HG02678 (cell line): ENCODE measurements at regions not wholly inside any gene's neighbourhood (a gene's known extent, or its start where the extent isn't known, plus 50 kb on each side); places are given as distances from the start of the nearest gene placed in this dataset.

Experiments
- ATAC-seq: cut with Tn5 transposase; IDR thresholded peaks from one replicate; pipeline ENCODE4 v1.9.1; 2021; ENCODE audit warnings: mild to moderate bottlenecking, moderate library complexity; ENCODE audit not compliant: unreplicated experiment

DNA sequence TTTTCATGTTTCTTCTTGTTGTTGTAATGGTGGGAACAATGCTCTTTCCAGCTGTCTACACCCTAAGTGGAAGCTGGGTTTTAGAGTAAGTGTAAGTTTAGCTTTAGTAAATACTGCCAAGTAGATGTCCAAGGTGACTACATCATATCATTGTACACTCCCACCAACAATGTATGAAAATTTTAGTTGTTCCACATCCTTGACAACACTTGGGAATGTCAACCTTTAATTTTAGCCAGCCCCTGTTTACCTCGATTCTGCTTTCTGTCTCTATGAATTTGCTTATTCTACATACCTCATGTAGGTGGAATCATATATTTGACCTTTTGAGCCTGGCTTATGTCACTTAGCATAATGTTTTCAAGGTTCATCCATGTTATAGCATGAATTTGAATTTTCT lies 93.0 kb downstream of the MTPAP start:
- ATAC-seq: no peak

DNA sequence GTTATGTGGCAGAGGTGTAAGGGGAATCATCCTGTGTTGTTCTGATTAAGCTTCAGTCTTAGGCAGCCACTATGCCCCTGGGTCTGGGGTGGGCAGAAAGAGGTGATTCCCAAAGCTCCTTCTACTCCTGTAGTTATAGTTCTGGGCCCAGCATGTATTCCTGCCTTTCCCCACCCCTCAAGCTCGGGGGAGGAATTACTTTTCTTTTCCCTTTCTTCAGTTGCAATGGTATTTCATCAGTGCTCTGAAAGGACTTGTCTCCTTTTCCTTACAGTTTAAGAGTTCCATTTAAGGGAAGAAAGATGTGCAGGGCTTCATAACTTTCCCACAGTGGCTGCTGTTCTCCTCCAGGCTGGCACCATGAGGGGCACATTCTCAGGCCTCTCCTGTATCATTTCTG lies 94.2 kb downstream of the MTPAP start:
- ATAC-seq: no peak

DNA sequence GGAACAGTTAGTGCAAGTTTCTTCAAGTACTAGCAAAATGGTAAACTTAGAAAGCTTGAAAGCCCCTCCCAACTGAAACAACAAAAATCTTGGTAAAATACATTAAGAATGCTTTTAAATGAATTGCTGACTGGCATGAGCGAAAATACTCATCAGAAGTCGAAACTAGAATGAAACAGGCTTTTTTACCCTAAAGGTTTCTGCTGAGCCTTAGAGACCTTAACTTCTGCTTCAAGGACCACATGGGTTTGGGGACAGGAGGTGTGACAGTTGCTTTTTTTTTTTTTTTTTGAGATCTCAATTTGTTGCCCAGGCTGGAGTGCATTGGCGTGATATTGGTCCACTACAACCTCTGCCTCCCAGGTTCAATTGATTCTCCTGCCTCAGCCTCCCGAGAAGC lies 100.3 kb downstream of the MTPAP start:
- ATAC-seq: no peak

DNA sequence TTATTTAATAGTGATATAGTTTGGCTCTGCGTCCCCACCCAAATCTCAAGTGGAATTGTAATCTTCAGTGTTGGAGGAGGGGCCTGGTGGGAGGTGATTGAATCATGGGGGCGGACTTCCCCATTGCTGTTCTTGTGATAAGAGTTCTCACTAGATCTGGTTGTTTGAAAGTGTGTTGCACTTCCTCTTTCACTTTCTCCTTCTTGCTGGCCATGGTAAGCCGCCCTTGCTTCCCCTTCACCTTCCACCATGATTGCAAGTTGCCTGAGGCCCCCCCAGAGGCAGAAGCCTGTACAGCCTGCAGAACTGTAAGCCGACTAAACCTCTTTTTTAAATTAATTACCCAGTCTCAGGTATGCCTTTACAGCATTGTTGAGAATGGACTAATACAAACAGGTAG lies 101.4 kb downstream of the MTPAP start:
- ATAC-seq: no peak

DNA sequence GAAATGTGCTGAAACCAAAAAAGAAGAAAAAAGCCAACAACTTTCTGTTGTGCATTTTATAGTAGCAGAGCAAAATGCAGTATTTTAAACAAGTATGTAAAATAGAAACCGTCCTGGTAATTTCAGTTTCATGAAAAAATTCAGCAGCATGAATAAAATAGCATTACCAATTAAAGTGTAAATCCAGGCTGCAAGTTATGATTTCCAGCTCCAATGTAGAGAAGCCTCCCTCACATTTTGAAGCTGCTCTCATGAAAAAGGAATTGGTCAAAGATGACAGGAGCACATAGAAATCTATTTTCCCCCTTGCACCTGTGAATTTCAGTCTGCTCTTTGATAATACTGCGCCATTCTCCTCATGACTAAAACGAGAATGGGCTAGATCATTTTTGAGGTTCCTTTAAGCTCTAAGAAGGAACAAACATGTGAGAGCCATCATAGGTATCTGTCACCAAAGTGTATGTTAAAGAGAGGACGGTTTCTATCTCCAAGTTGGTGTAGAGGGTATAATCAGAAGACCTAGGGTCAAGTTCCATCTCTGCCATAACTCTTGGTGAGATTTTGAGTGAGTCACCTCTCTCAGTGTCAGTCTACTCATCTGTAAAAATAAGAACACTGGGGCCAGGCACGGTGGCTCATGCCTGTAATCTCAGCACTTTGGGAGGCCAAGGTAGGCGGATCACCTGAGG lies 107.5 kb downstream of the MTPAP start:
- ATAC-seq: no peak

DNA sequence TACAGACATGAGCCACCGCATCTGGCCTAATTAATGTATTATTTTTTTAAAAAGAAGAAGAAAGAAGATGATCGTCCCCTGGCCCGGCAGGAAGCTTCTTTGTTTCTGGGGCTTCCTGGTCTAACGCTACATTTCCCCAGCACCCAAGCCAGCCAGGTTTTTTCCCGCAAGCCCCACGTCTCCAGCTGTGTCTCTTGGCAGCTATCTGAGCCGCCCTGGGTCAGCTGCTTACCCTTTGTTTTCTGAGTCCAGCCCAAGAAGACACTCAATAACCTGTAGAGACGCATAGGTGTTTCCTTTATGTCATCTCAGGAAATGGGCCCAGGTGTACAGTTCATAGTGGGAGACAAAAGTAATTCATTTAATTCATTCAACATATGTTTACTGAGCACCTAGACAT lies 110.2 kb downstream of the MTPAP start:
- no peak for ATAC-seq

DNA sequence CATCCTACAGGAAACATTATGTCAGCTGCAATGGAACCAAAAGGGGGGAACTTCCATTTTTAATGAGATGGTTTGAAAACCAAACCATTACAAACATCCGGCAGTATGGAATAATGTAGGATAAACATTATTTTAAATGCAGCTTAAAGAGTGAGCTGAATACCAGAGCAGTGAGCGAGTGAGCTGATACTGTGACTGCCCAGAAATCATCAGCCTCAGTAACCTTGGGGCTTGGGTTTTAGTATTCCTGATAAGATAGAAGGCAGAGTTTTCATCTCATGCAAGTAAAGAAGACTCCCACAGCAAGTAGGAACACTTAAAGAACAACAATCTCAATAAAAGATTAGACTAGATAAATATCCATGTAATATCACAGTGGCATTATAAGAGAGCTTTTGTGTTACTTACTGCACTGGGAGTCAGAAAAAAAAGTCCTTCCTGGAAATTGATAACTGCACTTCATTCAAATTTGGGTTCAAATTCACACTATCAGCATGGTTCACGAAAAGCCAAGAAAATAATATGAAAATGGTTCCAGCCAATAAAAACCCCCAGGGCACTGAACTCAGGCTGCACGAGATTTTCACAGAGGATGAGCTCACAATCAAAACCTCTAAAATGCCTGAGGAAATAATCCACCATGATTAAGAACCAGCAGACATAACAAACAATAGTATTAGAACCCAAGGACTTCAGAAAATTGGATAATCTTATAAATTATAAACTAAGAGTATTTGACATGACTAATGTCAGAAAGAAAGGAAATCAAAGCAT lies 115.7 kb downstream of the MTPAP start:
- no peak for ATAC-seq

DNA sequence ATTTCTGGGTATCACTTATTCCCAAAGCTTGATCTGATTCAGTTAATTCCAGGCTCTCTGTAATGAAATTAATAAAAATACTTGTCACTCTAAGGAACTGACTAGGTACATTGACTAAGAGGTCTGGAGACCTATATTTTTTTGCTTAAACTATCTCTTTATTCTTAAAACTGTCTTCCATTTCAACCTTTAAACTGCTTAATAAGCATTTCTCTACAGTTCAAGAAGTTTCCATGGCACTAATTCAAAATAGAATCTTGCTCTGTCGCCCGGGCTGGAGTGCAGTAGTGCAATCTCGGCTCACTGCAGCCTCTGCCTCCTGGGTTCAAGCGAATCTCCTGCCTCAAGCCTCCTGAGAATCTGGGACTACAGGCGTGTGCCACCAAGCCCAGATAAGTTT lies 117.4 kb downstream of the MTPAP start:
- no peak for ATAC-seq

DNA sequence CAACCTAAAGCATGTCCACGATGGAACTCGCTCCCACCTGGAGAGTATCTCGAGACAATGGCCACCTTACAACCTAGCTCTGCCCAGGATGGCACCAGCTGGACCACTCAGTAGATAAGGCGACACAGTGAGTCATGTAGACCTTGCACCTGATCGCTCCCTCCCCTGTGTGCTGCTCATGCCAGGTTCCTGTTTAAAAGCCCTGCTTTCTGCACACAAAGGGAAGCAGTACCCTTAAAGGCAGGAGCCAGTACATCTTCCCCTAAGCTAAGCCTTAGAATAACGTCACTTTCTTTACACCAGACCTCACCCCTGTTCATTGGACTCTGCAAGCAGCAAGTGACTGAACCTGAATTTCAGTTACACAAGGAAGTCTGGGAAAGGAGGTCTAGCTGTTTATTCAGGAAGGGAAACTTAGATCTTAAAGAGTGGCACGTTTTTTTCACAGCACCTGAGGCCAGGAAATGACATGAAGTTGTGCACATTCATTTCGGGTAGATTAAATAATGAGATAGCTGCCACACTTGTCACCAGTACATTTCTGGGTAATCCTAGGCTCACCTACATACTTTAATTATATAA lies 117.9 kb downstream of the MTPAP start:
- ATAC-seq: no peak

DNA sequence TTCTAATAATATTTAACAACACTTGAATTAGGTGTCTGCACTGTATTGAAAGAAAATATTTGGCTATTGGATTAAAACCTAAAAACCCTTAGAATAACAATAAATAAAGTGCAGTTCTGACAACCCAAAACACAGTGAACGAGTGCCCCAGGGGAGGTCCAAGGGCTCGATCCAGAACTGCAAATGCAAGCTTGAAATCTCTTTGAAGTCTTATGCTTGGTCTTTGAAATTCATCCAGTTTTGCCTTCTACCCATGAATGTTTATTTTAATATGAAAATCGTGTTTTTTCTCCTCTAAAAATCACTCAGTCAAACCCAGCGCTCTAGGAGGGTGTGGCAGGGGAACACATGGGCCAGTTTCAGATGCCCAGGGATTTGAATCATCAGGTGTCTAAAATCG lies 119.5 kb downstream of the MTPAP start:
- no peak for ATAC-seq

DNA sequence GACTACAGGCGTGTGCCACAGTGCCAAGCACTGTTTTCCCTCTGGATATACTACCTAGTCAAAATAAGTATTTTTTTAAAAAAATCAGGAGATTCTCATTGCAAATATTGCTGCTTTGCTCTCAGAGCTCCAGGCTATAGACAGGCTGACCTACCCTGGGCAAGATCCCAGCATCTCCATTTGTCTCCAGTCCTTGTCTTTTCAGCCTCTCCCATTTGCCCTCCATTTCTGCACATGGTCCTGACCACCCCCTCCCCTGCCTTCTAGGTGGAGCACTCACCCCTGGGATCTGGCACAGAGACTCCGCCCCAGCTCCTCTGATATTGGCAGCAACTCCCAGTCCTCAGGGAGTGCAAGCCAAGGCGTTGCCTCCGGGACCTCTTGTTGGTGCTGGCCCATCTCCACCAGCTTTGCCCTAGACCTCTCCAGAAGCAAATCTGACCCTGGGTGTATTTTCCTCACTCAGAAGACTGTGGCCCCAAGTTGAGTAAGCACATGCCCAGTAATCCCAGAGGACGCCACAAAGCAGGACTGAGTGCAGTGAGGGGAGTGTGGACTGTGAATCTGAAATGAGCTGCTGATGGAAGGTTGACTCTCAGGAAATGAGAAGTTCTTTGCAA lies 120.6 kb downstream of the MTPAP start:
- ATAC-seq: no peak

DNA sequence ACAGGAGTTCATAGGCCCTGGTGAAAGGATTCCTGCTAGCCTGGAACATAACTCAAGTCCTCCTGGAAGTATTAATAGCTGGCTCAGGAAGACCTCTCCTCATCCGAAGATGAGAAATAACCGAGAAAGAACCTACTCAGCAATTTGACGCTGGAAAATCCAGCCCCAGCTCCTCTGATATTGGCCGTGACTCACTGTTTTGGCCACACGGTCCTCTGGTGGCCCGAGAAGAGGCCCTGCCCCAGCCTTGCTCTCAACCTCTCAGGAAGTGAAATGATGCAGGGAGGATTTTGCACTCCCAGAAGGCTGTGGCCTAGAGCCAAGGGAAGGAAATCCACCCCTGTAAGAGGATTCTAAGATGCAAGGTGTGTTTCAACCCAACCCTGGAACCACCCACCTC lies 121.6 kb downstream of the MTPAP start:
- ATAC-seq: no peak

DNA sequence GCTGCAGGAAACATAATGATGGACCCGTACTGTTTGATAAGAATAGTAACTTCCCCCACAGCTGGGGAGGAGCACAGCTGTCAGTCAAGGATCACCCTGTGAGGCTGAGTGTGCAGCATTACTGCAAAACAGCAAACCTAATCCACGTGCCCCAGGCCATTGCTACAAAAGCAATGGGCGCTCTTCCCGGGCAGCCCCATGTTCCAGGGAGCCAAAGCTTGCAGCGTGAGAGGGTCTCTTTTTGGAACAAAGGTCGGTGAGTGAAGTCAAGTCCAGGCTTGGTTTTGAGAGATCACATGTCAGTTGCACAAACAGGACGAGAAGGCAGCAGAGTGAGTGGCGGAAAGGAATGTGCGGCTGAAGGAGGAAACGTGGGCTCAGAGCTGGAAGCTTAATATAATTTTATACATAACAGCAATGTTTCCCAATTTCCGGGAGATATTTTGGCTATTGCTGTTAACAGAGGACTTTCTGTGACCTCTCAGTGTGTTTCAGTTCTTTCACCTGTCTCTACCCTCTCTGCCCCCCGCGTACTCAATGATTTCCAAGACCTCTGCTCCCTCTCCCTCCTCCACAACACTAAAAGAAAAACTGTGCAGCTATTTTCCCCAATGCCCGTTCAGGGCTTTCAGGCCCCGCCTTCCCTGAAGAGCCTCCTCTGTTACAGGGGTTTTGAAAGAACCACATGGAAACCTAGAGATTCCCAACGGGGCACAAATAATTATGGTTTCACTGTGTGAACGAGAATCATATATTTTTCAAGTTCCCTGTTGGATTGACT lies 128.9 kb downstream of the MTPAP start:
- ATAC-seq: no peak

DNA sequence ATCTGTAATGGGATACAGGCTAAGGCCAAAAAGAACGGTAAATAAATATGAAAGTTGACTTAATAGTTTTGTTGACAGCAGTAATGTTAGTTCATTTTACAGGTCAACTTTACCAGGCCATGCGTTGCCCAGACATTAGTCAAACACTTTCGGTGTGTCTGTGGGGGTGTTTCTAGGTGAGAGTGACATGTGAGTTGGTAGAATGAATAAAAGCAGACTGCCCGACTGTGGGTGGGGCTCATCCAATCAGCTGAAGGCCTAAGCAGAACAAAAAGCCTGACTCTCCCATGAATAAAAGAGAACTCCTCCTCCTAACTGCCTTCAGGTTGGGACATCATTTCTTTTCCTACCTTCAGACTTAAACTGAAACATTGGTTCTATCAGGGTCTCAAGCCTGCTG lies 132.3 kb downstream of the MTPAP start:
- ATAC-seq: no peak

DNA sequence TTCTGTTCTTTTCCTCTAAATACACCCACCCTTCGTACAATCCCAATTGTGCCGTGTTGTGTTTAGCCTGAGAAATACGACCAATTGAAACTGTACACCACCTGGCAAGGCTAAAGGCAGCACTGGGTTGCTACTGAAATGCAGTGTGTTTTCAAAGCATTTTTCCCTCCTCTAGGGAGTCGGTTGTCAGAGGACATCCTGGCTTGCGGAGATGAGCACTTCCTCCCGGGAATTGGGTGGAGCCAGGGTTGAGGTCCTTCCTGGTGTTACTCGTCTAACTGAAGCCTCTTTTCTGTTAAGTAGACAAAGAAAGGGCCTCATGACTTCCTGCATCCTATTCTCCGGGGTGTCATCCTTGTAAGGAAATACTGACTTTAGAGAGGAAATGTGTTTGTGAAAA lies 133.5 kb downstream of the MTPAP start:
- ATAC-seq: no peak

DNA sequence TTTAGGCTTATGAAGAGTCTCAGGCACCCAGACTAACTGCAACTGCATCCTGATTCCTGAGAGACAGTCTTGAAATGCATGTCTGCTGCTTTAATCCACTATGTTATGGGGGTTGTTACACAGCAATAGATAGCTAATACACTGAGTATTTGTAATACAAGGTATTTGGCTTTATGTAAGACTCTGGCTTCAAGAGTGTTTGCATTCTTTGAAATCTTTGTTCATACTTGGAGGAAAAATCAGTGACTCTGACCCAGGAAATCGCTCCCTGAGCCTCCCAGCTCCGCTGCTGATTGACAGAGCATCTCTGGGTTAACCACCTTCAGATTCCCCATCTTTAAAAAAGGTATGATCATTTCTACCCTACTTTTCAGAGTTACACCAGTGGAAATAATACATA lies 133.9 kb downstream of the MTPAP start:
- no peak for ATAC-seq

DNA sequence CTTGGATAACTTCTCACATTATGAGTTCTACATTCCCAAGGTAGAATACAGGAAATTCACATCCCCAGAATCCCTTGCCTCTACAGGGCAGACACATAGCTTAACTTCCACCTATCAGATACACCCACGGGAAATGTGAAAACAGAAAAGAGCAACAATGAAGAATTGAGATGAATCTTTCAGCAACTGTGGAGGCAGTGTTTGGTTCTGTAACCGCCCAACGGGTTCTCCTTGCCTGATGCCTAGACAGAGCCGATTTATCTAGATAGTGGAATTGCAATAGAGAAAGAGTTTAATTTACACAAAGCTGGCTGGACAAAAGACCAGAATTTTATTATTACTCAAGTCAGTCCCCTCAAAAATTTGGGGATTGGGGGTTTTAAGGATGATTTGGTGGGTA lies 138.8 kb downstream of the MTPAP start:
- no peak for ATAC-seq

DNA sequence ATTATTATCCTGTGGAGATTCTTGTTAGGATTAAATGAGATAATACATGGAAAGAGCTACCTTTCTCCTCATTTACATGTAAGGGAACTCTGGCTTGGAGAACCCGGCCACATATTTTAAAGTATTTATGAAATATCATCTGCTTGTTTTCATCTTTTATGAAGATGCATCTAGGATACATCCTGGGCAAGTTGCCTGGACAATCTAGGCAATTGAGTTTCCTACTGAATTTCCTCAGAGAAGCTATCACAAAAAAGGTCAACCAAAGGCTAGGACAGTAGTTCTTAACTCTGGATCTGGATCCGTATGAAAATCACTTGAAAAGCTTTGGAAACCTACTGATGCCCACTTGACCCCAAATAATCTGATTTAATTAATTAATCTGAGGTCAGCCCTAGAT lies 140.7 kb downstream of the MTPAP start:
- no peak for ATAC-seq

DNA sequence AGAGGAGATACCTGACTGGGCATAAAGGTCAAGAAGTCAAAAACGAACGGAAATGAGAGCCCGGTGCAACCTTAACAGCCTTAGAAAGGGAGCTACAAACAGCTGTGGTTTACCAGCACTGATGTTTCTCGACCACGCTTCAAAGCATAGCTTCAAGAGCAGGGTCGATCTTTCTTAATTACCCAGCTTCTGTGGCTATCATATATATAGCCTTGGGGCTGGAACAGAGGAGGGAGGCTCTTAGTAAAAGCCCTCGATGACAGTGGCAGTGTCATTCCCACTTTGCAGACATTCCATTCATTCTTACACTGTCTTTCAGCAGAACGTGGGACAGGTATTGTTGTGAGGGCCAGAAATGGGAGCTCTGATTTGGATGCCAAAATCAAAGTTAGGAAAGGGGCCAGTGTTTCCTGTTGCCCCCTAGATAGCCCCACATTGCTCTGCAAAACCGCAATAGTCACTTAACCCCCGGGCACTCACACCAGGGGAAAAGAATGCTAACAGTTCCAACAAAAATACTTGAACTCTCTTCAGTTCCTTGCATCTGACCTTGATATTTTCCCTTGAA lies 141.5 kb downstream of the MTPAP start:
- no peak for ATAC-seq

DNA sequence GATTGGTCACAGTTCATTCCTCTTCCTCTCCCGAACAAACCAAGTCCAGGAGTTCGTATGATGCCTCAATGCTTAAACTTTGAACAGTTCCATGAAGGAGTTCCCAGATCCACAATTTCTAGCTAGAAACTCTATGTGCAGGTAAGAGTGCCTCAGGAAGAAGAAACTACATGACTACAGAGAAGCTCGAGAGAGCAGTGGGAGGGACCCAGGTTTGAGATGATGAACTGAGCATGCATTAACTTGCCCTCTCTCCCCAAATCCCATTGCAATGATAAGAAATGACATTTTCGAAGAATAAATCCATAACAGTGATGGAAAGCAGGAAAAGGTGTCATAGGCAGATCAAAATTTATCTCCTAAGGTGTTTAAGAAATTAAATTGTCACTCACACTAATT lies 140.6 kb upstream of the JCAD start:
- no peak for ATAC-seq
